ENCODE measurements at regions not wholly inside any gene's neighbourhood (a gene's known extent, or its start where the extent isn't known, plus 50 kb on each side); places are given as distances from the start of the nearest gene placed in this dataset.

GRCh38 chr20:47952023-47952564 lies 166.8 kb upstream of the SULF2 start:
- H3K36me3 Mint-ChIP-seq = no peaks in the 10 kb centered on the region

GRCh38 chr20:47951521-47951971 lies 166.3 kb upstream of the SULF2 start:
- Mint-ChIP-seq H3K36me3 (no peaks in the 10 kb centered on the region), H3K27me3 (peaks cover 7% of the 10 kb centered on the region), H3K27ac (no peak overlapping the region), H3K4me1 (no peaks in the 10 kb centered on the region), H3K4me3 (no peak overlapping the region), H3K9me3 (no peaks in the 10 kb centered on the region)

More at GRCh38 chr20:47952023-47952564, 166.8 kb upstream of the SULF2 start:
- Mint-ChIP-seq H3K27me3 (peaks cover 3% of the 10 kb centered on the region), H3K4me1 (no peaks in the 10 kb centered on the region), H3K27ac (no peak overlapping the region), H3K9me3 (no peaks in the 10 kb centered on the region), H3K4me3 (no peak overlapping the region)

- Mint-ChIP-seq H3K4me3 (no peak overlapping the region), H3K9me3 (no peaks in the 10 kb centered on the region), H3K27me3 (peaks cover 7% of the 10 kb centered on the region), H3K4me1 (no peaks in the 10 kb centered on the region), H3K36me3 (no peaks in the 10 kb centered on the region), H3K27ac (no peak overlapping the region)
These were observed 165.6 kb upstream of the SULF2 start for GRCh38 chr20:47950913-47951283.

GRCh38 chr20:47950124-47950912 lies 165.0 kb upstream of the SULF2 start:
- Mint-ChIP-seq H3K4me1 (no peaks in the 10 kb centered on the region), H3K4me3 (no peak overlapping the region), H3K9me3 (no peaks in the 10 kb centered on the region), H3K27ac (no peak overlapping the region), H3K27me3 (peaks cover 7% of the 10 kb centered on the region), H3K36me3 (no peaks in the 10 kb centered on the region)

- Mint-ChIP-seq H3K4me3 (no peak overlapping the region), H3K36me3 (no peaks in the 10 kb centered on the region)
These were observed 163.9 kb upstream of the SULF2 start for GRCh38 chr20:47949230-47949629.

GRCh38 chr20:47944682-47945081 lies 159.4 kb upstream of the SULF2 start:
- H3K27ac Mint-ChIP-seq = no peak overlapping the region
- H3K27me3 Mint-ChIP-seq = peaks cover 7% of the 10 kb centered on the region
- H3K9me3 Mint-ChIP-seq = no peaks in the 10 kb centered on the region
- H3K4me1 Mint-ChIP-seq = no peaks in the 10 kb centered on the region
- H3K4me3 Mint-ChIP-seq = no peak overlapping the region
- H3K36me3 Mint-ChIP-seq = no peaks in the 10 kb centered on the region

More at GRCh38 chr20:47949230-47949629, 163.9 kb upstream of the SULF2 start:
- Mint-ChIP-seq H3K27me3 (peaks cover 7% of the 10 kb centered on the region), H3K27ac (no peak overlapping the region), H3K4me1 (no peaks in the 10 kb centered on the region), H3K9me3 (no peaks in the 10 kb centered on the region)

- H3K27me3 Mint-ChIP-seq = peaks cover 4% of the 10 kb centered on the region
- no peaks in the 10 kb centered on the region for H3K36me3 Mint-ChIP-seq
- H3K4me1 Mint-ChIP-seq = no peaks in the 10 kb centered on the region
- no peak overlapping the region for H3K4me3 Mint-ChIP-seq
- H3K9me3 Mint-ChIP-seq = no peaks in the 10 kb centered on the region
- no peak overlapping the region for H3K27ac Mint-ChIP-seq
These were observed 156.6 kb upstream of the SULF2 start for GRCh38 chr20:47941869-47942268.

- no peak overlapping the region for H3K4me3 Mint-ChIP-seq
- H3K9me3 Mint-ChIP-seq = no peaks in the 10 kb centered on the region
- no peak overlapping the region for H3K27ac Mint-ChIP-seq
- H3K27me3 Mint-ChIP-seq = peaks cover 4% of the 10 kb centered on the region
- no peaks in the 10 kb centered on the region for H3K4me1 Mint-ChIP-seq
- no peaks in the 10 kb centered on the region for H3K36me3 Mint-ChIP-seq
These were observed 155.0 kb upstream of the SULF2 start for GRCh38 chr20:47940101-47940813.

GRCh38 chr20:47936612-47937011 lies 151.3 kb upstream of the SULF2 start:
- H3K27me3 Mint-ChIP-seq = peaks cover 6% of the 10 kb centered on the region
- H3K4me1 Mint-ChIP-seq = no peaks in the 10 kb centered on the region
- H3K9me3 Mint-ChIP-seq = no peaks in the 10 kb centered on the region
- no peak overlapping the region for H3K27ac Mint-ChIP-seq
- no peaks in the 10 kb centered on the region for H3K36me3 Mint-ChIP-seq
- H3K4me3 Mint-ChIP-seq = no peak overlapping the region

GRCh38 chr20:47934761-47935160 lies 149.5 kb upstream of the SULF2 start:
- H3K36me3 Mint-ChIP-seq = no peaks in the 10 kb centered on the region
- H3K4me1 Mint-ChIP-seq = no peaks in the 10 kb centered on the region
- no peaks in the 10 kb centered on the region for H3K9me3 Mint-ChIP-seq
- H3K27ac Mint-ChIP-seq = no peak overlapping the region
- H3K4me3 Mint-ChIP-seq = no peak overlapping the region
- peaks cover 6% of the 10 kb centered on the region for H3K27me3 Mint-ChIP-seq

GRCh38 chr20:47931443-47931842 lies 146.2 kb upstream of the SULF2 start:
- Mint-ChIP-seq H3K4me1 (no peaks in the 10 kb centered on the region), H3K27me3 (peaks cover 4% of the 10 kb centered on the region), H3K36me3 (no peaks in the 10 kb centered on the region), H3K27ac (no peak overlapping the region), H3K4me3 (no peak overlapping the region), H3K9me3 (no peaks in the 10 kb centered on the region)

GRCh38 chr20:47931002-47931401 lies 145.7 kb upstream of the SULF2 start:
- Mint-ChIP-seq H3K27ac (no peak overlapping the region), H3K4me3 (no peak overlapping the region), H3K4me1 (no peaks in the 10 kb centered on the region), H3K36me3 (no peaks in the 10 kb centered on the region), H3K9me3 (no peaks in the 10 kb centered on the region), H3K27me3 (peaks cover 4% of the 10 kb centered on the region)

GRCh38 chr20:47929368-47930115 lies 144.3 kb upstream of the SULF2 start:
- Mint-ChIP-seq H3K4me3 (no peak overlapping the region), H3K4me1 (no peaks in the 10 kb centered on the region), H3K27ac (no peak overlapping the region), H3K9me3 (no peaks in the 10 kb centered on the region), H3K36me3 (no peaks in the 10 kb centered on the region), H3K27me3 (peaks cover 3% of the 10 kb centered on the region)

- Mint-ChIP-seq H3K4me3 (no peak overlapping the region), H3K36me3 (no peaks in the 10 kb centered on the region), H3K27me3 (peaks cover under 1% of the 10 kb centered on the region), H3K4me1 (no peaks in the 10 kb centered on the region), H3K27ac (no peak overlapping the region), H3K9me3 (no peaks in the 10 kb centered on the region)
These were observed 142.7 kb upstream of the SULF2 start for GRCh38 chr20:47927944-47928343.

GRCh38 chr20:47927385-47927851 lies 142.1 kb upstream of the SULF2 start:
- Mint-ChIP-seq H3K36me3 (no peaks in the 10 kb centered on the region), H3K27me3 (peaks cover 4% of the 10 kb centered on the region), H3K9me3 (no peaks in the 10 kb centered on the region), H3K27ac (no peak overlapping the region), H3K4me3 (no peak overlapping the region), H3K4me1 (no peaks in the 10 kb centered on the region)

All from activated naive CD4-positive, alpha-beta T cell treated with anti-CD3 and anti-CD28 coated beads, Interleukin-2, amount 50 U/mL, for 24 hours (primary cell).